Mesodermal cell (in vitro differentiated cells): ENCODE measurements at regions not wholly inside any gene's neighbourhood (a gene's known extent, or its start where the extent isn't known, plus 50 kb on each side); places are given as distances from the start of the nearest gene placed in this dataset.

ENCODE experiments used
- H3K27ac ChIP-seq: 2 replicates; pipeline ENCODE4 v1.7.0; 2013; ENCODE audit warnings: mild to moderate bottlenecking, low read depth, low read length, moderate library complexity; ENCODE audit not compliant: severe bottlenecking
- H3K36me3 ChIP-seq: 2 replicates; pipeline ENCODE4 v1.7.1; 2013; ENCODE audit warnings: mild to moderate bottlenecking, low read length, moderate library complexity; ENCODE audit not compliant: control insufficient read depth, insufficient read depth
- H3K4me1 ChIP-seq: one replicate; pipeline ENCODE4 v1.7.1; 2013; ENCODE audit warnings: mild to moderate bottlenecking, low read length; ENCODE audit not compliant: insufficient read depth, control insufficient read depth, poor library complexity, severe bottlenecking
- H3K4me3 ChIP-seq: 2 replicates; pipeline ENCODE4 v1.7.0; 2013; ENCODE audit warnings: low read length, control low read depth, mild to moderate bottlenecking; ENCODE audit not compliant: insufficient read depth, poor library complexity, severe bottlenecking; ENCODE audit errors: extremely low read depth
- H3K9me3 ChIP-seq: 2 replicates; pipeline ENCODE4 v1.7.1; 2013; ENCODE audit warnings: mild to moderate bottlenecking, low read length, moderate library complexity; ENCODE audit not compliant: control insufficient read depth
- WGBS, 2 experiments: methylation state at CpG; one replicate each; pipeline ENCODE4 v1.1.5; 2013; ENCODE audit warnings: missing lambda C conversion rate in 2 of 2; ENCODE audit not compliant: insufficient coverage in 2 of 2; 5-methylcytosine and 5-hydroxymethylcytosine counted together

- no peaks in the 10 kb centered on the region for H3K36me3 ChIP-seq
- H3K4me1 ChIP-seq: peaks cover 6% of the 10 kb centered on the region
- no peaks in the 10 kb centered on the region for H3K9me3 ChIP-seq
- H3K4me3 ChIP-seq: no peak overlapping the region
- H3K27ac ChIP-seq: no peak overlapping the region
Measured at GRCh38 chr1:101167891-101168290, 68.9 kb upstream of the S1PR1 start.

DNA sequence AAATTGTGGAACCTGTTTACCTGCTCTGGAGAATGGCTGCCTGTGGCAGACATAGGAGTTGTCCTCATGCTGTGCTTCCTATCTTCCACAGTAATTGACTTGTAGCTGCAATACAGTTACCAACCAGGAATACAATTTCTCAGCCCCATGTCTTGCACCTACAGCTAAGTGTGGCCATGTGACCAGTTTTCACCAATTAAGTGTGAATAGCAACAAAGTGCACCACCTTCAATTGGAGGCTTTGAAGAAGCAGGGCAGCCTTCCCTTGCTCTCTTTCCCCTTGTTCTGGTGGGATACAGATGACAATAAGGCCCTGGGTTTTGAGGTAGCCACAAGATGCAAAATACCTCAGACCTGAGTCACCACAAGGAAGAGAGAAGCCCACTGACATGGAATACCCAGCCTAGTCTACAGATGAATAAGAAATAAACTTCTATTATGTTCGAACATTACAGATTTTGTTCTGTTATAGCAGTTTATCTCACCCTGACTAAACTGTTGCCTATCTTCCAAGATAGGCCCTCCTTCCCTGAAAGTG, 70.2 kb upstream of the S1PR1 start:
- H3K4me1 ChIP-seq: peaks cover 6% of the 10 kb centered on the region
- WGBS, 2 experiments: 100% methylated on average over 1 of the region's 1 CpG; no CpG with 5 or more reads in 1 of the 2 experiments
- H3K36me3 ChIP-seq: no peaks in the 10 kb centered on the region
- H3K9me3 ChIP-seq: no peaks in the 10 kb centered on the region
- no peak overlapping the region for H3K4me3 ChIP-seq
- no peak overlapping the region for H3K27ac ChIP-seq

DNA sequence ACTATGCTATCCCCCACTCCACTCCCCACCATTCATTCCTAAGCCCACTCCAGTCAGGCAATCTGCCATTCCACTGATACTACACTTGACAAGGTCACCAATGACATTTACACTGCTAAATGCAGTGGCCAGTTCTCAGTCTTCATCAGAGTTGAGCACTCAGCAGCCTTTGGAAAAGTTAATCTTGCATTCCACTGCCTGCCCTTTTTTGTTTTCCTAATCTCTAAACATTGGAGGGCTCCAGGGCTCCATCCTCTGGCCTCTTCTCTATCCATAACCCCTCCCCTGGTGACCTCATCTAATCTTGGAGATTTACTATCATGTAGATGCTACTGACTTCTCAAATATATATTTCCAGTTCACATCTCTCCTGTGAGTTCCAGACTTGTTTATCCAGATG, 70.9 kb upstream of the S1PR1 start:
- H3K4me1 ChIP-seq: peaks cover 6% of the 10 kb centered on the region
- no peaks in the 10 kb centered on the region for H3K36me3 ChIP-seq
- no peak overlapping the region for H3K4me3 ChIP-seq
- H3K9me3 ChIP-seq: no peaks in the 10 kb centered on the region
- H3K27ac ChIP-seq: no peak overlapping the region

GRCh38 chr1:101165532-101165931, 71.3 kb upstream of the S1PR1 start:
- H3K4me1 ChIP-seq: peaks cover 6% of the 10 kb centered on the region
- WGBS, 2 experiments: no CpG with 5 or more reads among the region's 1 CpG
- H3K4me3 ChIP-seq: no peak overlapping the region
- H3K36me3 ChIP-seq: no peaks in the 10 kb centered on the region
- no peaks in the 10 kb centered on the region for H3K9me3 ChIP-seq
- H3K27ac ChIP-seq: no peak overlapping the region

DNA sequence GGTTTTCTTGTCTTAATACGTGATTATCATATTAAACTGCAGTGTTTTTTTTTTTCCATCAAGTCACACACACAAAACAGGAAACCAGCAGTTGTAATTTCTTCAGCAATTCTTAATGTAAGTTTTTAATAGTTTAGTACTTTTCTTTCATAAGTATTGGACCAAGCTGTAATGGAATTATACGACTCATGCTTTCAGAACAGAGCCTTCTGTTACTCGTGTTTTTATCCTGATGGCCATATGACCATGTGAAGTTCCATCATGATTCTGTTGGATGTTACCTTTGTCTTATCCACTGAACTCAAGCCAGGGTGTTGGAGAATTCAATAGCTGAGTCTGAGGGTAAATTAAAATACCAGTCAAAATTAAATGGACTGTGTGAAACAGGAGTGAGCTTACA, 72.0 kb upstream of the S1PR1 start:
- H3K27ac ChIP-seq: no peak overlapping the region
- no peaks in the 10 kb centered on the region for H3K9me3 ChIP-seq
- WGBS, 2 experiments: 93 to 94% methylated on average over 2 of the region's 3 CpGs
- peaks cover 6% of the 10 kb centered on the region for H3K4me1 ChIP-seq
- no peaks in the 10 kb centered on the region for H3K36me3 ChIP-seq
- H3K4me3 ChIP-seq: no peak overlapping the region

DNA sequence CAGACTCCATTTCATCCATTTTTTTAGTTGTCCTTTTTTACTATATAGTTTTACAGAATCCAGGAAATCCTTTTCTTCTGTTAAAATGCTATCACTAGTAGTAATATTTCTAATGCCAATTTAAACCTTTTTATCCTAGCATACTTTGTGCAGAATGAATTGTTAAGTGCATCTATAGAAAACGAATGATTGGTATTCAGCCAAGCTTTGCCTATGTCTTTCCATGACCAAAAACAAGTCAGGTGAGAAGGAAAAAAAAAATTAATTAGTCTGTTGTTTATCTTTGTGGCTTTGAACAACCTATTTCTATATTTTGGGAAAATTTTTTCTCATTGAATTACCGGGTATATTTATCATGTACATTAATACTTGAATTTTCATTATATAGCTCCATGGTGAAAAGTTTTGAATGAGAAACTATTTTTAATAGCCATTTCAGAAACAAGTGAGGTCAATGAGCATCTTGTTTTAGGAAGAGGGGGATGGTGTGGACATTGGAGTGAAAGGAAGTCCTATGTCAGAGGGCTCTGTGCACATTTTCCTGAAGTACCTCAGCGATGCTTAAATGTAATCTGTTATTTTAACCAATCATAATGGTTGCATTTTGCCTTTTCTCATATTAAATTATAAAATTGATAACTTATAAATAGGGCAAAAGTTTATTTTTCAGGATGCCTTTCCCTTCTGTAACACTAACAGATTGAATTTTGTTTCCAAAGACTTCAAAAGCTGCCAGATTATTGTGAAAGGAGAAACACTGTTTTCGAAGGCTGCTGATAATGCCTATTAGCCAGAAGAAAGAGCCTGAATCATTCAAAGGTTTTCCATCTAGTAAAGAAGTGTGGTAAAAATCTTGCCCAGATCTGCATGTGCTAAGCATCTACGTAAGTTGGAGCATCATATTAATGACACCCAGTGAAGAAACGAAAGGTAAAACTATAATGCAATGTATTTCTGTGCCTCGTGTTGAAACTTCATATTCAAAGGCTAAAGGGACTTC, 73.8 kb upstream of the S1PR1 start:
- no peaks in the 10 kb centered on the region for H3K36me3 ChIP-seq
- no peak overlapping the region for H3K4me3 ChIP-seq
- H3K4me1 ChIP-seq: peaks cover 6% of the 10 kb centered on the region
- no peaks in the 10 kb centered on the region for H3K9me3 ChIP-seq
- 71 to 100% methylated on average over 2 to 3 of the region's 7 CpGs for WGBS, 2 experiments
- no peak overlapping the region for H3K27ac ChIP-seq

- Histone ChIP-seq H3K36me3 (no peaks in the 10 kb centered on the region), H3K4me3 (no peak overlapping the region), H3K4me1 (peaks cover 6% of the 10 kb centered on the region), H3K9me3 (no peaks in the 10 kb centered on the region), H3K27ac (no peak overlapping the region)
- 83% methylated on average over 2 of the region's 3 CpGs; no CpG with 5 or more reads in 1 of the 2 experiments for WGBS, 2 experiments
Measured at GRCh38 chr1:101162300-101162699, 74.5 kb upstream of the S1PR1 start.

- 100% methylated on average over 1 of the region's 3 CpGs; no CpG with 5 or more reads in 1 of the 2 experiments for WGBS, 2 experiments
- H3K27ac ChIP-seq: no peak overlapping the region
- H3K4me1 ChIP-seq: peaks cover 3% of the 10 kb centered on the region
- H3K36me3 ChIP-seq: no peaks in the 10 kb centered on the region
- no peak overlapping the region for H3K4me3 ChIP-seq
- no peaks in the 10 kb centered on the region for H3K9me3 ChIP-seq
Measured at GRCh38 chr1:101161619-101162018, 75.2 kb upstream of the S1PR1 start.

DNA sequence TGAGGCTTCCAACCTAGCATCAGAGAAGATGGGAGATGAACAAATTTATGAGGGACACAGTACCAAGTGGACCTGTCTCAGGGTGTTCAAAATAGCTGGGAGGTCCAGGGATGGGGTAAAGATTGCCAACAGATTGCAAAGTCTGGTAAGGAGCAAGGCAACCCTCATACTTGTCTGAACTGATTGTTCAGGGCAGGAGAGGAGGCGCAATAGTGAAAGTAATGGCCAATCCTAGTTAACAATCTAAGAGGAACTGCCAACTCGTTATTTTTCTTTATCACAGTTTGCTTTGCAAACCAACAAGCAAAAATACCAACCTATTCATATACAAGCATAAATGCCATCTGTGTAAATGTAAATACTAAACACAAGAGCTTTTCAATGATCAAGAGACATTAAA, 78.4 kb upstream of the S1PR1 start:
- Histone ChIP-seq H3K9me3 (no peaks in the 10 kb centered on the region), H3K27ac (no peak overlapping the region), H3K36me3 (no peaks in the 10 kb centered on the region), H3K4me1 (no peaks in the 10 kb centered on the region), H3K4me3 (no peak overlapping the region)
- 100% methylated on average over 1 of the region's 2 CpGs; no CpG with 5 or more reads in 1 of the 2 experiments for WGBS, 2 experiments

DNA sequence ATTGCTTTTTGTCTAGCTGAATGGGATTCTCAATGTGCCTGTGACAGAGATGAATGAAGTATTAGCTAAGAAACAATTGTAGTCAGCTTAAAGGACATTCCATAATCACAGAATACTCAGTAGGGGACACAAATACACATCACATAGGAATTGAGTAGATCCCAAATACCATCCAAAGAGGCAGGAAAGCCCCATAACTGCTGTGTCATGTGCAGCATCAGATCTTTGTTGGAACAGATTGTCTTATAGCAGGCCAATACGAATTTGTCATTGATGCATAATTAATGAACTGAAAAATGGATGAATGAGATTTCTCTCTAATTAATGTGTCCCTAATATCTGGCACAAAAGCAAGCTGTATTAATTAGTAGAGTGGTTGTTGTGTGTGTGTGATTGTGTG, 82.3 kb upstream of the S1PR1 start:
- Histone ChIP-seq H3K36me3 (no peaks in the 10 kb centered on the region), H3K27ac (no peak overlapping the region), H3K4me1 (peaks cover 11% of the 10 kb centered on the region), H3K9me3 (no peaks in the 10 kb centered on the region), H3K4me3 (no peak overlapping the region)
- WGBS, 2 experiments: 83 to 100% methylated on average over 1 of the region's 1 CpG

DNA sequence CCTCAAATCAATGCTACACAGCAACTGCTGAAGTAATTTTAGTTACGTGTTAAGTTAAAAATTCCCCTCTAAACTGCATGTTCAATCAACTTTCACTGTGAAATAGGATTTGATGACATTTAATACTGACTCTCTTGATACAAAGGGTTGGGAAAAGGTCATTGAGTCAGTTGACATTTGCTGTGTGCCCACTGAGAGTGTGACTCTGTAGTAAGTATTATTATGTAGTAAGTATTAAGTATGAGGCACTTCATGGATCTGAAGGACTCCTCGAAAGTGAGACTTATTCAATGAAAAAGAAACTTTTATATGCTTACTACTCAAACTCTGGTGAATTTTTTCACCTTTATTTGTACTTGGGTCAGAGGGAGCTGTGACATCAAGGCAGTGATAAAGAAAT, 83.1 kb upstream of the S1PR1 start:
- Histone ChIP-seq H3K4me1 (peaks cover 11% of the 10 kb centered on the region), H3K9me3 (no peaks in the 10 kb centered on the region), H3K27ac (no peak overlapping the region), H3K4me3 (no peak overlapping the region), H3K36me3 (no peaks in the 10 kb centered on the region)
- WGBS, 2 experiments: no CpG with 5 or more reads among the region's 2 CpGs
